HG03097 (cell line): ENCODE measurements at regions not wholly inside any gene's neighbourhood (a gene's known extent, or its start where the extent isn't known, plus 50 kb on each side); places are given as distances from the start of the nearest gene placed in this dataset.
"Not testable (repeated sequence)": the region's sequence is repeated elsewhere in the genome, so short reads cannot be mapped to it uniquely, and the experiment has no call there.

Experiments used
- ATAC-seq: cut with Tn5 transposase; IDR thresholded peaks from one replicate; pipeline ENCODE4 v1.9.1; 2021; ENCODE audit not compliant: unreplicated experiment, low FRiP score

GRCh38 chr7:131032786-131033185 is 294.9 kb upstream of the MKLN1 start:
- ATAC-seq = no peak

GRCh38 chr7:131034166-131034881 is 293.4 kb upstream of the MKLN1 start:
- ATAC-seq = no peak

- no peak for ATAC-seq
Observed at GRCh38 chr7:131035088-131035770, 292.4 kb upstream of the MKLN1 start.

GRCh38 chr7:131038153-131038552 is 289.5 kb upstream of the MKLN1 start:
- ATAC-seq = no peak

GRCh38 chr7:131039355-131039762 is 288.3 kb upstream of the MKLN1 start:
- no peak for ATAC-seq

- no peak for ATAC-seq
Observed at GRCh38 chr7:131039836-131040235, 287.8 kb upstream of the MKLN1 start.

- ATAC-seq = peak; percentile 54
Observed at GRCh38 chr7:131040467-131040932, 287.2 kb upstream of the MKLN1 start.

- not testable (repeated sequence) for ATAC-seq
Observed at GRCh38 chr7:131041012-131041695, 286.5 kb upstream of the MKLN1 start.

GRCh38 chr7:131042269-131043160 is 285.2 kb upstream of the MKLN1 start:
- no peak for ATAC-seq

GRCh38 chr7:131045526-131045925 is 282.1 kb upstream of the MKLN1 start:
- ATAC-seq = no peak

GRCh38 chr7:131046246-131046645 is 281.4 kb upstream of the MKLN1 start:
- no peak for ATAC-seq

GRCh38 chr7:131047651-131048304 is 279.9 kb upstream of the MKLN1 start:
- no peak for ATAC-seq

GRCh38 chr7:131051304-131051703 is 276.4 kb upstream of the MKLN1 start:
- ATAC-seq = no peak

GRCh38 chr7:131052285-131052904 is 275.3 kb upstream of the MKLN1 start:
- ATAC-seq = no peak

- no peak for ATAC-seq
Observed at GRCh38 chr7:131056007-131056406, 271.7 kb upstream of the MKLN1 start.

GRCh38 chr7:131057015-131057793 is 270.5 kb upstream of the MKLN1 start:
- peak; percentile 64 for ATAC-seq

GRCh38 chr7:131057794-131058070 is 269.9 kb upstream of the MKLN1 start:
- ATAC-seq = peak; percentile 26

- ATAC-seq = not testable (repeated sequence)
Observed at GRCh38 chr7:131058561-131059288, 269.0 kb upstream of the MKLN1 start.
